OCI-LY7 (cell line): ENCODE measurements at regions not wholly inside any gene's neighbourhood (a gene's known extent, or its start where the extent isn't known, plus 50 kb on each side); places are given as distances from the start of the nearest gene placed in this dataset.

Experiments
- CTCF ChIP-seq: fragments of 200-600 bp; sonication (generic); conservative IDR thresholded peaks from 2 replicates; pipeline ENCODE4 v1.5.1; 2014; ENCODE audit warnings: mild to moderate bottlenecking, antibody characterized with exemption, low read length, moderate library complexity, mixed read lengths
- EZH2phosphoT487 ChIP-seq: fragments of 200-600 bp; sonication (generic); IDR thresholded peaks from 2 replicates; pipeline ENCODE4 v1.6.1; 2018; ENCODE audit warnings: low read depth, borderline replicate concordance, mild to moderate bottlenecking, mixed run types, antibody characterized with exemption, low read length, moderate library complexity, mixed read lengths

GRCh38 chrX:36462142-36462541 lies 542.6 kb downstream of the CFAP47 start:
- TF ChIP-seq CTCF = no peak
- TF ChIP-seq EZH2phosphoT487 = no peak
